ENCODE measurements at regions not wholly inside any gene's neighbourhood (a gene's known extent, or its start where the extent isn't known, plus 50 kb on each side); places are given as distances from the start of the nearest gene placed in this dataset.
A peak's percentile ranks its signal among the peaks of the same experiment; 100 is the strongest.
"Not testable (repeated sequence)": the region's sequence is repeated elsewhere in the genome, so short reads cannot be mapped to it uniquely, and the experiment has no call there.

GRCh38 chr9:89949111-89949510 is 344.3 kb downstream of the GADD45G start:
- no peak for DNase-seq

GRCh38 chr9:89951675-89952074 is 346.9 kb downstream of the GADD45G start:
- DNase-seq: no peak

GRCh38 chr9:89952401-89952800 is 347.6 kb downstream of the GADD45G start:
- DNase-seq: no peak

GRCh38 chr9:89953263-89953662 is 348.5 kb downstream of the GADD45G start:
- not testable (repeated sequence) for DNase-seq

- no peak for DNase-seq
These were observed 349.2 kb downstream of the GADD45G start for GRCh38 chr9:89953824-89954615.

- DNase-seq: no peak
These were observed 350.3 kb downstream of the GADD45G start for GRCh38 chr9:89955144-89955543.

GRCh38 chr9:89955626-89956025 is 350.8 kb downstream of the GADD45G start:
- DNase-seq: no peak

GRCh38 chr9:89956331-89956730 is 351.5 kb downstream of the GADD45G start:
- no peak for DNase-seq

- no peak for DNase-seq
These were observed 352.1 kb downstream of the GADD45G start for GRCh38 chr9:89956907-89957306.

- DNase-seq: no peak
These were observed 353.3 kb downstream of the GADD45G start for GRCh38 chr9:89958086-89958485.

- peak in 2 of 6 experiments; percentile 1 to 16 for DNase-seq
These were observed 357.0 kb downstream of the GADD45G start for GRCh38 chr9:89961616-89962341.

GRCh38 chr9:89963280-89963679 is 358.5 kb downstream of the GADD45G start:
- no peak for DNase-seq

- no peak for DNase-seq
These were observed 362.7 kb downstream of the GADD45G start for GRCh38 chr9:89967527-89967926.

GRCh38 chr9:89969156-89969675 is 364.4 kb downstream of the GADD45G start:
- no peak for DNase-seq

- no peak for DNase-seq
These were observed 365.2 kb downstream of the GADD45G start for GRCh38 chr9:89969881-89970639.

- DNase-seq: no peak
These were observed 365.9 kb downstream of the GADD45G start for GRCh38 chr9:89970701-89971100.

GRCh38 chr9:89972535-89972934 is 367.7 kb downstream of the GADD45G start:
- no peak for DNase-seq

GRCh38 chr9:89974582-89974981 is 369.8 kb downstream of the GADD45G start:
- no peak for DNase-seq

GRCh38 chr9:89975024-89975423 is 370.2 kb downstream of the GADD45G start:
- no peak for DNase-seq

- no peak for DNase-seq
These were observed 370.8 kb downstream of the GADD45G start for GRCh38 chr9:89975630-89976029.

GRCh38 chr9:89978185-89978584 is 373.4 kb downstream of the GADD45G start:
- no peak for DNase-seq

GRCh38 chr9:89980600-89980999 is 375.8 kb downstream of the GADD45G start:
- no peak for DNase-seq

GRCh38 chr9:89982016-89982415 is 377.2 kb downstream of the GADD45G start:
- DNase-seq: no peak

Data from stimulated activated naive CD4-positive, alpha-beta T cell (primary cell).